HCT116 (cell line): ENCODE measurements at regions not wholly inside any gene's neighbourhood (a gene's known extent, or its start where the extent isn't known, plus 50 kb on each side); places are given as distances from the start of the nearest gene placed in this dataset.
A peak's percentile ranks its signal among the peaks of the same experiment; 100 is the strongest.

ENCODE experiments used
- ATAC-seq: fragments of 200-7000 bp; cut with Tn5 transposase; 2 replicates; pipeline ENCODE4 v1.9.1; 2020; ENCODE audit warnings: mild to moderate bottlenecking, moderate library complexity
- BruUV-seq: library from RNA; stranded (reverse); fragments of 400-500 nt; replicated peaks from 2 replicates; lab custom pipeline; 2021; lab: Mats Ljungman, UMichigan
- CTCF ChIA-PET: fragments of 300-600 bp; sonication (Branson Sonifier 250); formaldehyde crosslinking; loops from one replicate; lab custom pipeline; 2021; ENCODE audit warnings: antibody characterized with exemption; lab: Charles Lee
- POLR2A ChIA-PET: fragments of 300-600, 350-600 bp; sonication (Branson Sonifier 250); formaldehyde crosslinking; loops from one replicate; lab custom pipeline; 2021; ENCODE audit warnings: antibody characterized with exemption; lab: Charles Lee
- RAD21 ChIA-PET, 2 experiments: fragments of 300-600 bp; sonication (Branson Sonifier 250); formaldehyde crosslinking; loops; one replicate each; lab custom pipeline; 2023; ENCODE audit warnings: low total read pairs in 2 of 2; ENCODE audit not compliant: uncharacterized antibody in 2 of 2, unreplicated experiment in 2 of 2, low non-redundant PET in 1 of 2; lab: Charles Lee
- DNase-seq: peaks from one replicate; pipeline ENCODE4 v3.0.0-alpha.2; 2010; ENCODE audit warnings: low read depth, low spot score
- H2AFZ ChIP-seq: fragments of 200-600 bp; shearing (Covaris generic), sonication (generic); 2 replicates; pipeline ENCODE4 v1.6.1; 2017; ENCODE audit warnings: low read depth, mixed run types, mixed read lengths, antibody characterized with exemption, low read length; ENCODE audit not compliant: poor library complexity, severe bottlenecking
- H3K27ac ChIP-seq: 2 replicates; pipeline ENCODE4 v1.5.1; 2012; ENCODE audit warnings: low read depth, low read length
- H3K27me3 ChIP-seq: fragments of 200-600 bp; sonication (generic); 2 replicates; pipeline ENCODE4 v1.6.1; 2016; ENCODE audit warnings: mixed run types, low read length, mixed read lengths; ENCODE audit not compliant: insufficient read depth
- H3K36me3 ChIP-seq, 2 experiments: fragments of 200-500 bp in 1 of 2; fragments of 200-600 bp in 1 of 2; sonication (Bioruptor generic) in 1 of 2; sonication (generic) in 1 of 2; 2 replicates each; pipeline versions ENCODE4 v1.5.1 to v1.6.1; 2014 to 2016; ENCODE audit warnings: low read length in 2 of 2, inconsistent platforms in 1 of 2, mixed read lengths in 1 of 2, mixed run types in 1 of 2; ENCODE audit not compliant: insufficient read depth in 2 of 2, control insufficient read depth in 1 of 2
- H3K4me1 ChIP-seq, 2 experiments: fragments of 200-600 bp in 1 of 2; sonication (generic) in 1 of 2; 2 replicates each; pipeline versions ENCODE4 v1.5.1 to v1.6.1; 2012 to 2017; ENCODE audit warnings: low read length in 2 of 2, inconsistent platforms in 1 of 2, mild to moderate bottlenecking in 1 of 2, mixed read lengths in 1 of 2, mixed run types in 1 of 2, moderate library complexity in 1 of 2; ENCODE audit not compliant: insufficient read depth in 2 of 2, control insufficient read depth in 1 of 2
- H3K4me2 ChIP-seq: fragments of 200-600 bp; sonication (generic); 2 replicates; pipeline ENCODE4 v1.6.1; 2017; ENCODE audit warnings: mixed run types, low read length, mixed read lengths
- H3K4me3 ChIP-seq, 2 experiments: fragments of 200-600 bp in 1 of 2; sonication (generic) in 1 of 2; replicated peaks in 1 of 2; 2 replicates each; pipeline ENCODE4 v1.5.1; 2011 to 2016; ENCODE audit warnings: low read length in 2 of 2, control low read depth in 1 of 2, low read depth in 1 of 2, mild to moderate bottlenecking in 1 of 2, mixed read lengths in 1 of 2, mixed run types in 1 of 2
- H3K79me2 ChIP-seq: fragments of 200-600 bp; sonication (generic); 2 replicates; pipeline ENCODE4 v1.6.1; 2017; ENCODE audit warnings: mild to moderate bottlenecking, mixed run types, low read length, moderate library complexity, mixed read lengths; ENCODE audit not compliant: insufficient read depth
- H3K9ac ChIP-seq: fragments of 200-600 bp; sonication (generic); 2 replicates; pipeline ENCODE4 v1.6.1; 2016; ENCODE audit warnings: low read length, mixed read lengths
- H3K9me2 ChIP-seq: fragments of 200-600 bp; sonication (generic), shearing (Covaris generic); 2 replicates; pipeline ENCODE4 v1.6.1; 2017; ENCODE audit warnings: mixed run types, mild to moderate bottlenecking, moderate library complexity; ENCODE audit not compliant: insufficient read depth
- H3K9me3 ChIP-seq, 2 experiments: fragments of 200-500 bp in 1 of 2; fragments of 200-600 bp in 1 of 2; sonication (Bioruptor generic) in 1 of 2; sonication (generic) in 1 of 2; 2 replicates each; pipeline ENCODE4 v1.6.1; 2014 to 2017; ENCODE audit warnings: low read length in 2 of 2, mixed read lengths in 2 of 2, inconsistent platforms in 1 of 2, low read depth in 1 of 2, mild to moderate bottlenecking in 1 of 2, mixed run types in 1 of 2, moderate library complexity in 1 of 2; ENCODE audit not compliant: control insufficient read depth in 1 of 2, insufficient read depth in 1 of 2
- H4K20me1 ChIP-seq: fragments of 200-600 bp; sonication (generic), shearing (Covaris generic); 2 replicates; pipeline ENCODE4 v1.6.1; 2017; ENCODE audit warnings: mixed run types, mild to moderate bottlenecking, moderate library complexity; ENCODE audit not compliant: insufficient read depth
- CBX3 ChIP-seq: IDR thresholded peaks from 2 replicates; pipeline ENCODE4 v1.6.1; 2012; ENCODE audit warnings: low read depth
- CEBPB ChIP-seq: IDR thresholded peaks from 2 replicates; pipeline ENCODE4 v1.6.1; 2012; ENCODE audit warnings: low read depth
- EZH2 ChIP-seq: fragments of 200-600 bp; sonication (generic); IDR thresholded peaks from 2 replicates; pipeline ENCODE4 v1.6.1; 2017; ENCODE audit warnings: antibody characterized with exemption, mixed run types
- JUND ChIP-seq: IDR thresholded peaks from 2 replicates; pipeline ENCODE4 v1.6.1; 2012
- POLR2A ChIP-seq: IDR thresholded peaks from 2 replicates; pipeline ENCODE4 v1.7.0; 2011; ENCODE audit warnings: borderline replicate concordance; ENCODE audit not compliant: insufficient read depth, insufficient read length; ENCODE audit errors: extremely low read depth
- POLR2AphosphoS5 ChIP-seq: IDR thresholded peaks from 2 replicates; pipeline ENCODE4 v1.6.1; 2011; ENCODE audit warnings: mild to moderate bottlenecking, low read depth, low read length, moderate library complexity
- TCF7L2 ChIP-seq: IDR thresholded peaks from 2 replicates; pipeline ENCODE4 v1.7.0; 2011; ENCODE audit warnings: borderline replicate concordance, inconsistent platforms; ENCODE audit not compliant: insufficient read depth, insufficient read length; ENCODE audit errors: extremely low read depth
- YY1 ChIP-seq: IDR thresholded peaks from 2 replicates; pipeline ENCODE4 v1.6.1; 2011; ENCODE audit warnings: low read length, low read depth, moderate library complexity, mild to moderate bottlenecking; ENCODE audit not compliant: insufficient replicate concordance; ENCODE audit errors: extremely low read depth
- ZFX ChIP-seq: fragments of 450-650 bp; IDR thresholded peaks from 2 replicates; pipeline ENCODE4 v1.6.1; 2017
- ZNF274 ChIP-seq: fragments of 200-500 bp; sonication (Bioruptor generic); IDR thresholded peaks from 2 replicates; pipeline ENCODE4 v1.6.1; 2014; ENCODE audit warnings: mild to moderate bottlenecking, low read depth, low read length, inconsistent platforms
- intact Hi-C: fragments of 100-400 bp; cut with micrococcal nuclease; formaldehyde crosslinking; loops from 2 replicates; pipeline ENCODE4 v1.10.0; 2022
- TF ChIP-seq, protein P1 (sequence below), 3 experiments: fragments of 200-600 bp in 1 of 3; sonication (generic) in 1 of 3; IDR thresholded peaks in 2 of 3; conservative IDR thresholded peaks in 1 of 3; 2 replicates each; pipeline ENCODE4 v1.5.1; 2012 to 2017; ENCODE audit warnings: low read depth in 2 of 3, low read length in 2 of 3, antibody characterized with exemption in 1 of 3, borderline replicate concordance in 1 of 3, control low read depth in 1 of 3, mild to moderate bottlenecking in 1 of 3, mixed read lengths in 1 of 3, mixed run types in 1 of 3, moderate library complexity in 1 of 3; ENCODE audit not compliant: insufficient read depth in 1 of 3

DNA sequence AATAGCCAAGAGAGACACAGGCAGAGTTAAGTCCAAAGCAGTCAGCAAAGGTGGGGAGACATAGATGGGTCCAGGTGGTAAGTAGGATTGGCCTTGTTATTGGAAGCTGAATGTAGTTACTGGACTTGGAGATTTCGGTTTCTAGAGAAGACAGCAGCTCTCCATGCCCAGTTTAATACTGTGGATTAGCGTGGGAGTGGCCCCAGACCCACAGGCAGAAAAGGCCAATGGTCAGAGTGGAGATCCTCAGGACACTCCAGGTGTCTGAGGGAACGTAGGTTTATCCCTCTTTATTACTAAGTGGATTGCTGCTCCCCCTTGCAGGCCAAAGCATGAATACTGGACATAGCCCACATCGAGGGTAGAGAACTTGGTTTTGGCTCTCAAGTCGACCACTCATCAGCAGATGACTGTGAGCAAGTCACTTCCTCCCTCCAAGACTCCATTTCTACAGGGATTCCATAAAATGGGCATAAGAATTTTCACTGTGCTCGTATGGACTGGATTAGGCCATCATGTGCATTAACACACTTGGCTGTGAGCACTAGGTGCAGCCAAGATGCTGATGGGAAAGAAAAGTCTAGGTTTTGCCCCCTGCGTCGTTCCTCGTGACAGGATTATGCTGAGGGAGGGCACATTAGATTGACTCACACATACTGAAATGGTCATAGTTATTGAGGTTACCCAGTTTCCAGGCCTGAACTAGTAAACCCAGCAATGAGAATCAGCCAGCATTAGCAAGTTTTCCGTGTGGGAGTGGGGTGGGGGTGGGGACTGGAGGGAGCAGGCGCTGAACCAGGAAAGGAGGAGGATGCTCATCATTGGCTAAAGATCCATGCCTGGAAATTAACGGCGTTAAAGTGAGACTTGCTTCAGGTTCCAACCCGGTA, 225.2 kb upstream of the TPRG1 start:
- POLR2A ChIA-PET: interaction anchor here (1.5 to 1.6 kb wide), 2 partner anchors 1201 to 1204 kb away, joined by 5 read pairs; partner anchors contain the start of gene BCL6
- no TSS peak for BruUV-seq
- CTCF ChIA-PET: interaction anchor here (1.0 to 3.9 kb wide), 9 partner anchors 7 to 1267 kb away, joined by 3 to 15 read pairs (median 9); partner anchors contain the start of gene BCL6

DNA sequence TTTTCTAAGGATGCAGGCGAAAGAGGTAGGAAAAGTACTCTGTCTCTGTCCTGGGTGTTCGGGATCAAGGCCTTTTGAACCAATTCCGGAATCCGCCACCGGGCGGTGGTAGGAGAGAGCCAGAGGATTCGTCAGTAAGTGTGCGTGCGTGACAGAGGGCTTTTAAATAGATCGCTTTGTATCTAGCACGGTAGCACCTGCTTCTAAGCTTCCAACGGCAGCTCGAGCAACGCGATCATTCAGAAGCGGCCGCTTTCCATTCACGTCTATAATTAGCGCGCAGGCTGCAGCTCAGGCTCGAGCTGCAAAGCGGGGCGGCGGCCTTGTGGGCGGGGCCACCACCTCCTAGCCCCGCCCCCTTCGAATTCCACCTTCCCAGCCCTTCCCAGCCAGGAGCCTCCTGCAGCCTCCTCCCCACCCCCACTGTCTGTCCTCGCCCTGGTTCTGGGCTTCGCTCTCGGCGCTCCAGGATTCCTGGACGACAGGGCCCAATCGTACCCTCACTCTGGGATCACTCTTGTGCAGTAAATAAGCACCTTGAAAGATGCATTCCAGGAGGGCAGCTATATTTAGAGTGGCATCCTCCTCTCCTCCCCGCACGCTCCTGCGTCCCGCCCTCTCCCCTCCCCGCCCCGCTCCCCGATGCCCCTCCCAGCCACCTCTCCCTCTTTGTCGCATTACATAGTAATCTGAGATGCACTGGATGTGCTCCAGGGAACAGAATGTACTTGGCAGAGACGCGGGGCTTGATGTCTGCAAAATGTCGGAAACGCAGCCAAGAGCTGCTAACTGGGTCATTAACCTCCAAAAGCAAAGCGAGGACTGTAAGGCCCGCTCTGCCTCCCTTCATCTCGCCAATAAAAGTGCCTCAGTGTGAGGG, 224.1 kb upstream of the TPRG1 start:
- H3K4me3 ChIP-seq: peak overlapping the region; percentile 44 to 56
- H2AFZ ChIP-seq: peak overlapping the region; percentile 55
- BruUV-seq: no TSS peak
- no peaks in the 10 kb centered on the region for H3K36me3 ChIP-seq
- no peaks in the 10 kb centered on the region for H3K9me2 ChIP-seq
- ATAC-seq (peak; percentile 80), DNase-seq (peak; percentile 84)
- intact Hi-C loops: loop anchor here (1.0 kb wide), 1 partner anchor 910 kb away; no protein-coding TSS in a partner anchor
- H4K20me1 ChIP-seq: no peaks in the 10 kb centered on the region
- peak overlapping the region; percentile 87 for H3K27ac ChIP-seq
- TF ChIP-seq CBX3: no peak
- 0 out of 2 replicates have a peak, but pooled peaks have one; percentile 10 for TF ChIP-seq ZFX
- TF ChIP-seq POLR2A: peak; percentile 46
- no peak for TF ChIP-seq JUND
- TF ChIP-seq YY1: peak; percentile 39
- TF ChIP-seq CEBPB: no peak
- TF ChIP-seq, protein P1, sequence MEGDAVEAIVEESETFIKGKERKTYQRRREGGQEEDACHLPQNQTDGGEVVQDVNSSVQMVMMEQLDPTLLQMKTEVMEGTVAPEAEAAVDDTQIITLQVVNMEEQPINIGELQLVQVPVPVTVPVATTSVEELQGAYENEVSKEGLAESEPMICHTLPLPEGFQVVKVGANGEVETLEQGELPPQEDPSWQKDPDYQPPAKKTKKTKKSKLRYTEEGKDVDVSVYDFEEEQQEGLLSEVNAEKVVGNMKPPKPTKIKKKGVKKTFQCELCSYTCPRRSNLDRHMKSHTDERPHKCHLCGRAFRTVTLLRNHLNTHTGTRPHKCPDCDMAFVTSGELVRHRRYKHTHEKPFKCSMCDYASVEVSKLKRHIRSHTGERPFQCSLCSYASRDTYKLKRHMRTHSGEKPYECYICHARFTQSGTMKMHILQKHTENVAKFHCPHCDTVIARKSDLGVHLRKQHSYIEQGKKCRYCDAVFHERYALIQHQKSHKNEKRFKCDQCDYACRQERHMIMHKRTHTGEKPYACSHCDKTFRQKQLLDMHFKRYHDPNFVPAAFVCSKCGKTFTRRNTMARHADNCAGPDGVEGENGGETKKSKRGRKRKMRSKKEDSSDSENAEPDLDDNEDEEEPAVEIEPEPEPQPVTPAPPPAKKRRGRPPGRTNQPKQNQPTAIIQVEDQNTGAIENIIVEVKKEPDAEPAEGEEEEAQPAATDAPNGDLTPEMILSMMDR (IDR thresholded peaks at IDR 0.05 in 2 of 3, conservative IDR thresholded peaks at IDR 0.05 in 1 of 3; ENCODE audit: borderline replicate concordance in 1 of 3, insufficient read depth in 1 of 3, low read depth in 2 of 3, low read length in 2 of 3): peak in 2 of 3 experiments; percentile 47 to 56; a peak in 4 of 6 replicates
- TF ChIP-seq ZNF274: no peak
- TF ChIP-seq POLR2AphosphoS5: peak; percentile 45
- peak; percentile 53 for TF ChIP-seq TCF7L2
- no peaks in the 10 kb centered on the region for H3K79me2 ChIP-seq
- H3K27me3 ChIP-seq: no peaks in the 10 kb centered on the region
- ChIA-PET POLR2A (interaction anchor here (0.7 to 1.6 kb wide), 3 partner anchors 375 to 1205 kb away, joined by 4 to 5 read pairs (median 5); partner anchors contain the start of gene BCL6), RAD21 (interaction anchor here (0.6 to 0.8 kb wide), 3 partner anchors 16 to 1208 kb away, joined by 3 to 5 read pairs (median 5); no protein-coding TSS in a partner anchor), CTCF (interaction anchor here (1.0 to 2.9 kb wide), 7 partner anchors 175 to 1268 kb away, joined by 3 to 10 read pairs (median 5); partner anchors contain the start of gene BCL6)
- H3K4me2 ChIP-seq: peak overlapping the region; percentile 85
- H3K4me1 ChIP-seq: peaks cover 46 to 59% of the 10 kb centered on the region in 2 experiments
- peak overlapping the region; percentile 65 for H3K9ac ChIP-seq
- H3K9me3 ChIP-seq: no peaks in the 10 kb centered on the region

More for the DNA sequence above, 225.2 kb upstream of the TPRG1 start:
- peak overlapping the region; percentile 44 to 56 for H3K4me3 ChIP-seq
- H4K20me1 ChIP-seq: no peaks in the 10 kb centered on the region
- peak overlapping the region; percentile 65 for H3K9ac ChIP-seq
- no peaks in the 10 kb centered on the region for H3K27me3 ChIP-seq
- RAD21 ChIA-PET: no interaction called here
- H3K9me2 ChIP-seq: no peaks in the 10 kb centered on the region
- H3K36me3 ChIP-seq: no peaks in the 10 kb centered on the region
- H3K79me2 ChIP-seq: no peaks in the 10 kb centered on the region
- peak overlapping the region; percentile 85 for H3K4me2 ChIP-seq
- H3K27ac ChIP-seq: peak overlapping the region; percentile 87
- H3K4me1 ChIP-seq: peaks cover 46 to 63% of the 10 kb centered on the region in 2 experiments
- H3K9me3 ChIP-seq: no peaks in the 10 kb centered on the region
- intact Hi-C loops: no loop called here
- TF ChIP-seq EZH2 (no peak), POLR2A (peak; percentile 33)
- ATAC-seq (no peak), DNase-seq (no peak)
- peak overlapping the region; percentile 55 for H2AFZ ChIP-seq
